HG02678 (cell line): ENCODE measurements at regions not wholly inside any gene's neighbourhood (a gene's known extent, or its start where the extent isn't known, plus 50 kb on each side); places are given as distances from the start of the nearest gene placed in this dataset.

ENCODE experiments used
- ATAC-seq: cut with Tn5 transposase; IDR thresholded peaks from one replicate; pipeline ENCODE4 v1.9.1; 2021; ENCODE audit warnings: mild to moderate bottlenecking, moderate library complexity; ENCODE audit not compliant: unreplicated experiment

GRCh38 chr21:39060485-39061083, 122.7 kb downstream of the PSMG1 start:
- ATAC-seq, result no peak

- ATAC-seq, result no peak
These were observed 126.1 kb downstream of the PSMG1 start for GRCh38 chr21:39057121-39057520.

DNA sequence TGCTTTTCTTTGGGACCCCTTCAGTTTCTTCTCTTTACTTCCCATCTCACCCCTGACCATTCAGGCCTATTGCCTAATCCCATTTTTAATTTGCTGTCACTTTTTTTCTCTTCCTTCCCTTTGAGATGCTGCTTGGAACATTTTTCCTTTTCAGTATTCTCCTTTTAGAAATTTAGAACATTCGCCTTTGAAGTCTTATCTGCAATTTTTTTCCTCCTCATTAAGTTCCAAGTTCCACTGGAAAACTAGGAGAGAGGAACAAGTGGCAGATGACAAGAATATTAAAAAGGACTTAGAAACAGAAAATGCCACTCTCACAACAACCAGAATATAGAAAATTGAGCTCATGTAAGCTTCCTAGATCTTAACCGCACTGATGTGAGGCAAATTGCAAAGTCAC, 126.6 kb downstream of the PSMG1 start:
- no peak for ATAC-seq

GRCh38 chr21:39055167-39055767, 128.0 kb downstream of the PSMG1 start:
- ATAC-seq, result no peak

DNA sequence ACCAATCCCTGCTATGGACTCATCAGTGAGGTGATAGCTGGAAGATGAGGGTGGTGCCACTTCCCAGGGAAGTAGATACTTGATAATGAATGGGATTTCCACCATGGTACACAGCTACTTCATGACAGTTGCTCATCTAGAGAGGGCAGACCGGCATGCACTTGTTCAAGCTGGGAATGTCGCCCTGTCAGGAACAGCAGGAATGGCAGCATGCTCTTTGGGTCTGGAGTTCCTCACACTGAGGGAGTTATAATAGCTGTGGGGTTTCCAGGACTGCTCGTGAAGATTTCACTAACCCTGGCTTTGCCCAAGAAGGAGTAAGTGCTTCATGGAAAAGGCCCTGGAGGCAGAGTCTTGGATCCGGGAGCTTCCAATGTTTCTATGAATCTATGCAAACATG, 129.2 kb downstream of the PSMG1 start:
- no peak for ATAC-seq

- no peak for ATAC-seq
These were observed 130.1 kb downstream of the PSMG1 start for GRCh38 chr21:39053126-39053525.

DNA sequence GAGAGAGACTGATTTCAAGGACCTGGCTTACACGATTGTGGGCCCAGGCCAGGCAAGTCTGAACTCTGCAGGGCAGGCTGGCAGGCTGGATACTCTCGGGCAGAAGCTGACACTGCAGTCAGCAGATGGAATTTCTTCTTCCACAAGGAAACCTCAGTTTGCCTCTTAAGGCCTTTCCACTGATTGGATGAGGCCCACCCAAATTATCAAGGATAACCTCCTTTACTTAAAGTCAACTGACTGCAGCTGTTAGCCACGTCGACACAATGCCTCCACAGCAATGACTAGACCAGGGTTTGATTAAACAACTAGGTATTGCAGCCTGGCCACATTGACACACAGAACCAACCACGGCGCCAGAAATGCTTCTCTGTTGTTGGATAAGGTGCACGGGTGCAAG, 130.5 kb downstream of the PSMG1 start:
- ATAC-seq, result no peak

GRCh38 chr21:39051588-39051949, 131.7 kb downstream of the PSMG1 start:
- no peak for ATAC-seq

- ATAC-seq, result no peak
These were observed 132.2 kb downstream of the PSMG1 start for GRCh38 chr21:39050841-39051587.

DNA sequence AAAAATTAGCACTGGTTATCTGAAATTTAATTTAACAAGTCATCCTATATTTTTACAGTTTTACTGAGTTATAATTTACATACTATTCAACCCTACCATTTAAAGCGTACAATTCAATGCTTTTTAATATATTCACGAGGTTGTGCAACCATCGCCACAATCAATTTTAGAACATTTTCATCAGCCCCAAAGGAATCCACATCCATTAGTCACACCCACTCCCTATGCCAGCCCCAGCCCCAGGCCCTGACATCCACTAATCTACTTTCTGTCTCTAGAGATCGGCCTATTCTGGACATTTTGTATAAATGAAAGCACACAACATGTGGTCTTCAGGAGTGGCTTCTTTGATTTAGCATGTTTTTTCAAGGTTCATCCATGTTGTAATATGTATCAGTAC, 134.7 kb downstream of the PSMG1 start:
- no peak for ATAC-seq

- ATAC-seq, result no peak
These were observed 135.2 kb downstream of the PSMG1 start for GRCh38 chr21:39048064-39048463.

GRCh38 chr21:39047046-39047445, 136.2 kb downstream of the PSMG1 start:
- no peak for ATAC-seq

DNA sequence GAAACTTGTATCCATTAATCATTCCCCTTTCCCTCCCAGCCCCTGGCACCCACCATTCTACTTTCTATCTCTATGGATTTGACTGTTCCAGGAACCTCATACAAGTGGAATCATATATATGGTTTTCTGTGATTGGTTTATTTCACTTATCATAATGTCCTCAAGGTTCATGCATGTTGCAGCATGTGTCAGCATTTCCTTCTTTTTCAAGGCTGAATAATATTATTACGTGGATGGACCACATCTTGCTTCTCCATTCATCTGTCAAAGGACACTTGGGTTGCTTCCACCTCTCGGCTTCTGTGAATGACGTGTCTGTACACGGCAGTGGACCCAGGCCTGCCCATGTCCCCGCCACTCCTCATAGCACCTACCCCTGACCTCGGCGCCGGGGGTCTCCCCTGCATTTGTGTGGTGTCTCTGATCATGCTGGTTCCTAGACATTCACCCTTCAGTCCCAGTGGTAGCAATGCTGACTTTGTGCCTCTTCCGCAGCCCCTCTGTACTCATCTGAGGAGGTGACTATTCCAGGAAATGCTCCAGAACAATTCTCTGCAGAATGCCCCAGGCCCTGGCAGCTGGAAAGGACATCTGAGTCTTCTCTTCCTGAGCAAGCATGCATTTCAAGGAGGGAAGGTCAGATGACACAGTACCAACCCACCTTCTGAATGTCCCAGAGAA, 136.9 kb downstream of the PSMG1 start:
- no peak for ATAC-seq

DNA sequence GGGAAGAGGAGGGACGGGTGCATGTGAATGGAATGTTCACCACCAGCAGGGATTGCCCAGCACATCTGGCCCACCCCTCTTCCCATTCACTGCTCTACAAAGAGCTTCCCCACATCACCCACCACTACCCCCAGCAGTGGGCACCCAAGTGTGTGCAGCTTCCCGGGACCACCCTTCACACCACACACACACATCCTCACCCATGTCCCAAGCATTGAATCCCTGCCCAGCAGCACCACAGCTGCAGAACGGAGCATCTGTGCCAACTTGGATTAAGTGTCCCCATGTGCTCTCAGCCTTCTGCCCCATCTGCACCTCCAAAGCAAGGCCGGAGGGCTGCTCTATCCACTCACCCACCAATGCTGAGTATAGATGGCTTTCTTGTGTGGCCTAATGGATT, 141.4 kb downstream of the PSMG1 start:
- no peak for ATAC-seq

GRCh38 chr21:39040494-39041110, 142.6 kb downstream of the PSMG1 start:
- no peak for ATAC-seq

DNA sequence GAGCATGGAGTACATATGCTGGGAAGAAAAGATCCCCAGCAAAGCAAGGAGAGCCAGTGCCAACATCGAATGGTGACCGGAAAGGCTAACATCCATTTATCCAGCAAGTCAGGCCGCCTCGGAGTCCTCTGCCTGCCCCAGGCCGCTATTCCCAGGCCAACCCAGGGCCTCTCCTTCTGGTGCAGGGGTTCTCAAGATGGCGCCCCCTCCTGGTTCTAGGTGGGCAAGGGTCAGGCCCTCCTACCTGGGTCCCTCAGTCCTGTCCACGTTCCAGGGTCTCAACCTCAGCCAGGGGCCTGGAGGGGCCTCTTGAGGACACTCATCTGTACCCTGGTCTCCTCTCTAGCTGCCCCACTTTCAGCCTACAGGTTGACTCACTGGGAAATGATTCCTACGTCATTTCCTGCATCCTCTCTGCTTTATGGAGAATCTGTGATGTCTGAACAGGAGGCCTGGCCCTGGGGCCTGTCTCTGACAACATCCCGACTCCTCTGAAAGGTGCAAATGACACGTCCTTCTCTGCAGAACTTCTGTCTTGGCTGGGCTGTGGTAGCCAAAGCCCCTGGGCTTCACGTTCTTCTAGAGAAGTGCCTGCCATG, 145.3 kb downstream of the PSMG1 start:
- no peak for ATAC-seq

DNA sequence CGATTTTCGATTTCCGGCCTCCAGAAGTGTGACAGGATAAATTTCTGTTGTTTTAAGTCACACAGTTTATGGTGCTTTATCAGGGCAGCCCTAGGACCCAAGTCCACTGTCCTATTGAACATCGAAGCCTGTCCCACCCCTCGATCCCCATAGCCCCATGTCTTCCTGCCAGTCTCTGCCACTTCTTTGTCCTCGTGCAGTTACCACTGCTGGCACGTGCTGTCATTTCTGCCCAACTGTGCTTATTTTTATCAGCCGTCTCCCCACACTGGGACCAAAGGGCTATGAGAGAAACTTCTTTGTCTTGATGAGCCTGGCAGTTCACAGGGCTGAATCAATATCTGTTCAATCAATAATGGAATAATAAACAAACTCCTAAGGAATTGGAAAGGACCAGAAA, 146.7 kb downstream of the PSMG1 start:
- no peak for ATAC-seq

DNA sequence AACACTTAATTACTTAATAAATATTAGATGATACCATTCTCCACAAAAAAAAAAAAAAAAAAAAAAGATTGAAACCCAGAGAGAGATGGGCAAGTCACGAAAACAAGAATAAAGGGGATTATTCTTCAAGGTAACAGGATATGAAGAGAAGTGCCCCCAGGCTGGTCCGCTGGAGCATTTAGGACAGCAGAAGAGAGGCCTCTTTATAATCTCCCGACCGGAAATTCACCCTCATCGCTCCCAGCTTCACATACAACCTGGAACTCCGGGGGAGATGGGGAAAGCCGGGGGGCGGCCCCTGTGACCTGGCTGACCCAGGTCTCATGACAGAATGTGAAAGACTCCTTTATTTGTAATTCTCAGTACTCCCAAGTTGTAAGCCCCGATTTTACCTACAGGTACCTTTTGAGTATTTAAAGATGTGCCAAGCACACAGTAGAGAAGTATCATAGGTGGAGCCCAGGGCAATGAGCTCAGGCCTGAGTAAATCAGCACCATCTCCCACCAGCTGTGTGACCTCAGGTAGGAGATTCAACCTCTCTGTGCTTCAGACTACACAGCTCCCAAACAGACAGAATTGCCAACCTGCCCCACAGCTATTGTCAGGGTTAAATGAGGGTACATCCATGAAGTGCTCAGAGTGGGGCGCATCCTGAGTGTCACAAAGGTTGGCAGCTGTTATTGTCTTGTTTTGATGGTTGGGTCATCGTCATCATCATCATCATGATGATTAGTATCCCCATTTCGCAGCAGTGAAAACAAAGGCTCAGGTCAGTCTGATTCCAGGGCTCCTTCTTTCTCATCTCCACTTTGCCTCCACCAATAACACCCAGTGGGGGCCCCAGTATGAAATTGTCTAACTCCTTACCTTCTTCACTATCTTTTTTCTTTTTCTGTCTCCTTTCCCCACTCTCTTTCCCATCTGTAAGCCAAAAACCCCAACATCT, 148.4 kb downstream of the PSMG1 start:
- ATAC-seq, result no peak

GRCh38 chr21:39033878-39034589, 149.2 kb downstream of the PSMG1 start:
- no peak for ATAC-seq
